ENCODE measurements at regions not wholly inside any gene's neighbourhood (a gene's known extent, or its start where the extent isn't known, plus 50 kb on each side); places are given as distances from the start of the nearest gene placed in this dataset.
"Not testable (repeated sequence)": the region's sequence is repeated elsewhere in the genome, so short reads cannot be mapped to it uniquely, and the experiment has no call there.

- no peak for DNase-seq (ENCODE audit: low read depth in 2 of 2)
Measured at GRCh38 chr6:98308564-98308963, 525.8 kb upstream of the POU3F2 start.

GRCh38 chr6:98310443-98310842 lies 523.9 kb upstream of the POU3F2 start:
- no peak for DNase-seq (ENCODE audit: low read depth in 2 of 2)

- DNase-seq (ENCODE audit: low read depth in 2 of 2): no peak
Measured at GRCh38 chr6:98323605-98324004, 510.8 kb upstream of the POU3F2 start.

- no peak for DNase-seq (ENCODE audit: low read depth in 2 of 2)
Measured at GRCh38 chr6:98324446-98324845, 509.9 kb upstream of the POU3F2 start.

- no peak for DNase-seq (ENCODE audit: low read depth in 2 of 2)
Measured at GRCh38 chr6:98325366-98325765, 509.0 kb upstream of the POU3F2 start.

GRCh38 chr6:98333273-98333672 lies 501.1 kb upstream of the POU3F2 start:
- no peak for DNase-seq (ENCODE audit: low read depth in 2 of 2)

- no peak for DNase-seq (ENCODE audit: low read depth in 2 of 2)
Measured at GRCh38 chr6:98335594-98335993, 498.8 kb upstream of the POU3F2 start.

DNA sequence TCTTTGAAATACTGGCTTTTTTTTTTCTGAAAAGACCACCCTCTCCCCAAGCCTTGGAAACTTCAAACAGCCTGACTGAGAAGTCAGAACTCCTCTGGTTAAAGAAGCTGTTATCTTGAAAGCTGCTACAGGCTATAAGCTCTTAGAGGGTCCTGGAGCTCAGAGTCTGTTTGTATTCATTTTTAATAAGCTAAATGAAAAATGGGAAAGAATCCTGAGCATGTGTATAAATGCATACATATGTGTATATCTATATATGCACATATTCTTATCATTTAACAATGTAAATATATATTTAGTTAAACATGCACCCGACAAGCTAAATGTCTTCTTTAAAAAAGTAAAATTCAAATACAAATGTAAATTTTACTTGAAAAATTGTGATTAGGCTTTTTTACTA lies 494.9 kb upstream of the POU3F2 start:
- DNase-seq (ENCODE audit: low read depth in 2 of 2): no peak

- no peak for DNase-seq (ENCODE audit: low read depth in 2 of 2)
Measured at GRCh38 chr6:98343004-98343403, 491.4 kb upstream of the POU3F2 start.

DNA sequence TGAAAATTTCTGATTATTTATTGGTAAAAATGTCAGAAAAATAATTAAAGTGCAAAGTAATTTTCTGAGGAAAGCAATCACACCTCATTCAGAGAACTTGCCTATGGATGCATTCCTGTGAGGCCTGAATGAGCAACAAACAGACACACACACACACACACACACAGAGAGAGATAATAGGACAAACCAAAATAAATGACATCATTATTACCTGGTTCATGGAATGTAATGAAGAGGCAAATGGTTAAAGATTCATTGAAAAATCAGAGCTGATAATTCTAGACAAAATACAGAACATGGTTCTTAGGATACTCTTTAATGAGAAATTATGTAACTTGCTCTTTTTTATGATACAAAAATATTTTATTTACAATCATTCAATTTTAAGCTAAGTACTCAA lies 490.6 kb upstream of the POU3F2 start:
- DNase-seq (ENCODE audit: low read depth in 2 of 2): no peak

- no peak for DNase-seq (ENCODE audit: low read depth in 2 of 2)
Measured at GRCh38 chr6:98352348-98352747, 482.0 kb upstream of the POU3F2 start.

- DNase-seq (ENCODE audit: low read depth in 2 of 2): no peak
Measured at GRCh38 chr6:98358173-98358572, 476.2 kb upstream of the POU3F2 start.

- DNase-seq (ENCODE audit: low read depth in 2 of 2): no peak
Measured at GRCh38 chr6:98366371-98366770, 468.0 kb upstream of the POU3F2 start.

GRCh38 chr6:98380589-98380988 lies 453.8 kb upstream of the POU3F2 start:
- DNase-seq (ENCODE audit: low read depth in 2 of 2): no peak

DNA sequence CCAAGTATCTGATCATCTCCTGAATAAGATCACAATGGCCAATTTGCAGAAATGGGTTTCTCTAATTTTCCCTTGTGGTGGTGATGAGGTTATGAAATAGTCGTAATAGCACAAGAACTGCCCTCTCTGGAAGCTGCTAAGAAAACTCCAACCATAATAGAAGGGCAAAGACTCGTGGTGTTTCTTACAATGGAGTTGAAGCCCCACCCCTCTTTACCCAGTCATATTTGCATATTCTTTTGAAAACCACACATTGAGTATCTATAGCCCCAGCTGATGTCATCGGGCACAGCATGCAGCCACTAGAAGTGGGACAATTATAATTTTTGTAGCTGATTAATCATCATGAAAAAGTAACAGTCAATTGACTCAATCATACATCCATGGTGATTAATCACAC lies 452.1 kb upstream of the POU3F2 start:
- DNase-seq (ENCODE audit: low read depth in 2 of 2): no peak

DNA sequence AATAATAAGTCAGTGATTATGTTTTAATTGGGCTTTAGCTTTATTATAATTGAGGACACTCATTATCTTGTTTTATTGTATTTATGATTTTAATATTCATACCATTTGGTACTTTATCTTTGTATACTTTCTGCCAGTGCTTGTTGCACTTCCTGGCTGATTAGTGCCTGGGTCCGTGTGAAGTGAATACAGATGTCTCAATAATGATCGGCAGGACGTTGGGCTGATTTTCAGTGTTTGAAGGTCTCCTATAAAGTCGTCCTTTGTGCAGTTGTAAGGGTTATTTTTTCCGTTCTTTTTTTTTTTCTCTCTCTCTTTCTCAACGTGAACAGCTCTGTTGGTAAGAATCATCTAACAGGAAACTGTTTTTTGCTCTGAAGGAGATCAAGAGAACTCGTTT lies 450.0 kb upstream of the POU3F2 start:
- DNase-seq (ENCODE audit: low read depth in 2 of 2): no peak

GRCh38 chr6:98384801-98385200 lies 449.6 kb upstream of the POU3F2 start:
- no peak for DNase-seq (ENCODE audit: low read depth in 2 of 2)

- DNase-seq (ENCODE audit: low read depth in 2 of 2): no peak
Measured at GRCh38 chr6:98395610-98396166, 438.7 kb upstream of the POU3F2 start.

GRCh38 chr6:98416027-98416426 lies 418.3 kb upstream of the POU3F2 start:
- DNase-seq (ENCODE audit: low read depth in 2 of 2): no peak

DNA sequence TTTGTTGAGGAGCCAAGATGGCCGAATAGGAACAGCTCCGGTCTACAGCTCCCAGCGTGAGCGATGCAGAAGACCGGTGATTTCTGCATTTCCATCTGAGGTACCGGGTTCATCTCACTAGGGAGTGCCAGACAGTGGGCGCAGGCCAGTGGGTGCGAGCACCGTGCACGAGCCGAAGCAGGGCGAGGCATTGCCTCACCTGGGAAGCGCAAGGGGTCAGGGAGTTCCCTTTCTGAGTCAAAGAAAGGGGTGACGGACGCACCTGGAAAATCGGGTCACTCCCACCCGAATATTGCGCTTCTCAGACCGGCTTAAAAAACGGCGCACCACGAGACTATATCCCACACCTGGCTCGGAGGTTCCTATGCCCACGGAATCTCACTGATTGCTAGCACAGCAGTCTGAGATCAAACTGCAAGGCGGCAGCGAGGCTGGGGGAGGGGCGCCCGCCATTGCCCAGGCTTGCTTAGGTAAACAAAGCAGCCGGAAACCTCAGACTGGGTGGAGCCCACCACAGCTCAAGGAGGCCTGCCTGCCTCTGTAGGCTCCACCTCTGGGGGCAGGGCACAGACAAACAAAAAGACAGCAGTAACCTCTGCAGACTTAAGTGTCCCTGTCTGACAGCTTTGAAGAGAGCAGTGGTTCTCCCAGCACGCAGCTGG lies 417.7 kb upstream of the POU3F2 start:
- not testable (repeated sequence) for DNase-seq (ENCODE audit: low read depth in 2 of 2)

DNA sequence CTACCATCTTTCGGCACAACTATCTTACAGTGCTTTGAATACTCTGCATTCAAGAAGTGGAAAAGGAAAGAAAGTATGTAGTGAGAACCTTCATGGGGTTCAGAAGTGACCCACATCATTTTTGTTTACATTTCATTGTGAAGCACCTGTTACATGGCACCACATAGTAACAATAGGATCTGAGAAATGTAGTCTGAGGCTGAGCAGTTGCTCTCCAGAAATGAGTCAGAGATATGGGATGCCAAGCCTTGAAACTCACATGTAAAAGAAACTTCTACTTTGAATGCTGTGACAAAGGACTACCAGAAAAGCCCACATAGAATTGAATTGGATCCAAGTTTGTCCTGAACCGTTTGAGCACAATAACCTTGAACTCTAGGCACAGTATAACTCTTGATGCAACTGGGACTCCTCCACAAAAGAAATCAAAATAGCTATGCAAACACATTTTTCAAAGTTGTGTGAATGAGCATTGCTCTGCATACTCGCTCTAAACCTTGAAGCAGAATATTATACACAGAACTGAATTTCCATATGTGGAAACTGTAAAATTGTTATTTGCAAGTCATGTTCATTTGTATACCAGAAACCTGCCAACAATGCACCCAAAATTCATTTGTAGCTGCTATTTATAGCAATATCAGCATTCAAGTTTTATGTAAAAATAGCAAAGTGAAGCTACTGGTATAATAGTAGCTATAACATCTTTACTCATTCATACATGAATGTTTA lies 400.9 kb upstream of the POU3F2 start:
- DNase-seq (ENCODE audit: low read depth in 2 of 2): no peak

GRCh38 chr6:98443633-98444032 lies 390.7 kb upstream of the POU3F2 start:
- DNase-seq (ENCODE audit: low read depth in 2 of 2): no peak

GRCh38 chr6:98452685-98453084 lies 381.7 kb upstream of the POU3F2 start:
- no peak for DNase-seq (ENCODE audit: low read depth in 2 of 2)

Measured in stimulated activated CD4-positive, alpha-beta T cell treated with anti-CD3 and anti-CD28 coated beads, Interleukin-15, amount 100 ng/mL, for 48 hours (primary cell).